A673 (cell line): ENCODE measurements at regions not wholly inside any gene's neighbourhood (a gene's known extent, or its start where the extent isn't known, plus 50 kb on each side); places are given as distances from the start of the nearest gene placed in this dataset.

Source experiments
- CTCF ChIP-seq: fragments of 300-800, 200-600 bp; sonication (generic); conservative IDR thresholded peaks from 2 replicates; pipeline ENCODE4 v1.5.1; 2017; ENCODE audit warnings: low read depth, mild to moderate bottlenecking, antibody characterized with exemption, low read length, moderate library complexity, mixed read lengths
- EZH2 ChIP-seq: fragments of 200-600 bp; sonication (generic); IDR thresholded peaks from 2 replicates; pipeline ENCODE4 v1.6.1; 2017; ENCODE audit warnings: borderline replicate concordance, low read depth, mild to moderate bottlenecking, mixed read lengths, antibody characterized with exemption, low read length; ENCODE audit not compliant: poor library complexity, severe bottlenecking

GRCh38 chr2:16824472-16824871 is 158.8 kb upstream of the CYRIA start:
- no peak for TF ChIP-seq CTCF
- TF ChIP-seq EZH2: no peak
